ENCODE measurements at regions not wholly inside any gene's neighbourhood (a gene's known extent, or its start where the extent isn't known, plus 50 kb on each side); places are given as distances from the start of the nearest gene placed in this dataset.

DNA sequence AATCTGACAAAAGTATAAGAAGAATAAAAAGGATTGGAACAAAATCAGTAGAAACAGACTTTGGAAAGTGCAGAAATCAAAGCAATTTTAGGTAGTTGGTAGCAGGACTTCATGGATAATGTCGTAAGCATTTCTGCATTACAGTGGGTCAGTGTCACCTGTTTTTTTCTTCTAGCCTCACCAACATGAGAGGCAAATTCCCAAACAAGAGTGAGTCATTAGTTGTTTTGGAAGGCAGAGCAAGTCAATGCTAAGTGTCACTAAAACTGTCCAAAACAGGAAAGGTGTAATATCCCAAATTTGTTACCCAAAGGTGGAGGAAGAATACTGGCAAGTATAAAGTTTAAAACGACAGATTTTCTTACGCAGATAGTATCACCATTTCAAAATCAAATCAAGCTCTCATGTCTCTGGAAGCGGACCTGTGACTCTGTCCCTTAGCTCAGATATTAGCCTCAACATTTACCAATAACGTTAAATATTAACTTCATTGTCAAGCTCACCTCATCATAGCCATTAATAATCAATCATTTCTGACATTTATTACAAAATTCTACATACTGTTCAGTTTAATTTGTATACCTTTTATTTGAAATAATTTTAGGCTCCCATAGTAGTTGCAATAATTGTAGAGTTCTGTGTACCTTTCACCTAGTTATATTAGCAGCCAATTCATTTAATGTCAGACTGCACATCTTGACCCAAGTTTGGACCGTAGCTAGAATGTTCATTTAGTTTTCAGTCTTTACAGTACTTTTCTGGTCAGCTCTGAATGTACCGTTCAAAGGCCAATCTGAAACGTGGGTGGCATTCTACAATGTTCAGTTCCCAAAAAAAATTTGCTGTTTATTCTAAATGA lies 901.2 kb upstream of the COX7C start:
- TF ChIP-seq POLR2A (IDR thresholded peaks at IDR 0.05) (no peak), POLR2AphosphoS5 (IDR thresholded peaks at IDR 0.05) (no peak)
- TF ChIP-seq, protein P1, sequence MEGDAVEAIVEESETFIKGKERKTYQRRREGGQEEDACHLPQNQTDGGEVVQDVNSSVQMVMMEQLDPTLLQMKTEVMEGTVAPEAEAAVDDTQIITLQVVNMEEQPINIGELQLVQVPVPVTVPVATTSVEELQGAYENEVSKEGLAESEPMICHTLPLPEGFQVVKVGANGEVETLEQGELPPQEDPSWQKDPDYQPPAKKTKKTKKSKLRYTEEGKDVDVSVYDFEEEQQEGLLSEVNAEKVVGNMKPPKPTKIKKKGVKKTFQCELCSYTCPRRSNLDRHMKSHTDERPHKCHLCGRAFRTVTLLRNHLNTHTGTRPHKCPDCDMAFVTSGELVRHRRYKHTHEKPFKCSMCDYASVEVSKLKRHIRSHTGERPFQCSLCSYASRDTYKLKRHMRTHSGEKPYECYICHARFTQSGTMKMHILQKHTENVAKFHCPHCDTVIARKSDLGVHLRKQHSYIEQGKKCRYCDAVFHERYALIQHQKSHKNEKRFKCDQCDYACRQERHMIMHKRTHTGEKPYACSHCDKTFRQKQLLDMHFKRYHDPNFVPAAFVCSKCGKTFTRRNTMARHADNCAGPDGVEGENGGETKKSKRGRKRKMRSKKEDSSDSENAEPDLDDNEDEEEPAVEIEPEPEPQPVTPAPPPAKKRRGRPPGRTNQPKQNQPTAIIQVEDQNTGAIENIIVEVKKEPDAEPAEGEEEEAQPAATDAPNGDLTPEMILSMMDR (IDR thresholded peaks at IDR 0.05), result no peak
